ENCODE measurements at regions not wholly inside any gene's neighbourhood (a gene's known extent, or its start where the extent isn't known, plus 50 kb on each side); places are given as distances from the start of the nearest gene placed in this dataset.

GRCh38 chr4:58665649-58666048 is 1555.5 kb upstream of the IGFBP7 start:
- H3K27me3 Mint-ChIP-seq (ENCODE audit: insufficient read depth, unreplicated experiment) = no peaks in the 10 kb centered on the region
- no peak overlapping the region for H3K4me3 ChIP-seq (ENCODE audit: low read depth, low read length)
- H3K9me3 Mint-ChIP-seq (ENCODE audit: unreplicated experiment) = peaks cover 7% of the 10 kb centered on the region
- H3K36me3 Mint-ChIP-seq (ENCODE audit: insufficient read depth, unreplicated experiment) = no peaks in the 10 kb centered on the region
- intact Hi-C loops (cut with micrococcal nuclease; ENCODE audit: unreplicated experiment) = no loop called here
- no peak overlapping the region for H3K27ac Mint-ChIP-seq (ENCODE audit: unreplicated experiment)
- BruUV-seq (replicated peaks) = no TSS peak
- ChIA-PET POLR2A (no interaction called here), CTCF (no interaction called here)
- H3K36me3 ChIP-seq (ENCODE audit: control insufficient read depth, insufficient read depth, low read length) = no peaks in the 10 kb centered on the region
- DNase-seq = no peak
- H3K4me1 Mint-ChIP-seq (ENCODE audit: low read depth, unreplicated experiment) = no peaks in the 10 kb centered on the region
- no peak overlapping the region for H3K4me3 Mint-ChIP-seq (ENCODE audit: unreplicated experiment)
- H3K4me1 ChIP-seq = no peaks in the 10 kb centered on the region
- H3K27me3 ChIP-seq (replicated peaks; ENCODE audit: control insufficient read depth, insufficient read depth, low read length) = no peaks in the 10 kb centered on the region
- TF ChIP-seq, protein P1, sequence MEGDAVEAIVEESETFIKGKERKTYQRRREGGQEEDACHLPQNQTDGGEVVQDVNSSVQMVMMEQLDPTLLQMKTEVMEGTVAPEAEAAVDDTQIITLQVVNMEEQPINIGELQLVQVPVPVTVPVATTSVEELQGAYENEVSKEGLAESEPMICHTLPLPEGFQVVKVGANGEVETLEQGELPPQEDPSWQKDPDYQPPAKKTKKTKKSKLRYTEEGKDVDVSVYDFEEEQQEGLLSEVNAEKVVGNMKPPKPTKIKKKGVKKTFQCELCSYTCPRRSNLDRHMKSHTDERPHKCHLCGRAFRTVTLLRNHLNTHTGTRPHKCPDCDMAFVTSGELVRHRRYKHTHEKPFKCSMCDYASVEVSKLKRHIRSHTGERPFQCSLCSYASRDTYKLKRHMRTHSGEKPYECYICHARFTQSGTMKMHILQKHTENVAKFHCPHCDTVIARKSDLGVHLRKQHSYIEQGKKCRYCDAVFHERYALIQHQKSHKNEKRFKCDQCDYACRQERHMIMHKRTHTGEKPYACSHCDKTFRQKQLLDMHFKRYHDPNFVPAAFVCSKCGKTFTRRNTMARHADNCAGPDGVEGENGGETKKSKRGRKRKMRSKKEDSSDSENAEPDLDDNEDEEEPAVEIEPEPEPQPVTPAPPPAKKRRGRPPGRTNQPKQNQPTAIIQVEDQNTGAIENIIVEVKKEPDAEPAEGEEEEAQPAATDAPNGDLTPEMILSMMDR (IDR thresholded peaks at IDR 0.05; ENCODE audit: insufficient read depth in 1 of 2, low read depth in 1 of 2, low read length in 1 of 2, severe bottlenecking in 1 of 2, unreplicated experiment in 1 of 2) = no peak
- H3K9me3 ChIP-seq = no peaks in the 10 kb centered on the region

- Mint-ChIP-seq H3K27ac (ENCODE audit: unreplicated experiment) (no peak overlapping the region), H3K36me3 (ENCODE audit: insufficient read depth, unreplicated experiment) (no peaks in the 10 kb centered on the region), H3K27me3 (ENCODE audit: insufficient read depth, unreplicated experiment) (no peaks in the 10 kb centered on the region), H3K4me1 (ENCODE audit: low read depth, unreplicated experiment) (no peaks in the 10 kb centered on the region), H3K9me3 (ENCODE audit: unreplicated experiment) (peaks cover 7% of the 10 kb centered on the region), H3K4me3 (ENCODE audit: unreplicated experiment) (no peak overlapping the region)
- BruUV-seq (replicated peaks) = no TSS peak
- Histone ChIP-seq H3K36me3 (ENCODE audit: control insufficient read depth, insufficient read depth, low read length) (no peaks in the 10 kb centered on the region), H3K9me3 (no peaks in the 10 kb centered on the region), H3K27me3 (replicated peaks; ENCODE audit: control insufficient read depth, insufficient read depth, low read length) (no peaks in the 10 kb centered on the region), H3K4me1 (no peaks in the 10 kb centered on the region), H3K4me3 (ENCODE audit: low read depth, low read length) (no peak overlapping the region)
- DNase-seq = no peak
- TF ChIP-seq, protein P1 (IDR thresholded peaks at IDR 0.05; ENCODE audit: insufficient read depth in 1 of 2, low read depth in 1 of 2, low read length in 1 of 2, severe bottlenecking in 1 of 2, unreplicated experiment in 1 of 2) = no peak
- ChIA-PET CTCF (no interaction called here), POLR2A (no interaction called here)
- intact Hi-C loops (cut with micrococcal nuclease; ENCODE audit: unreplicated experiment) = no loop called here
Measured at GRCh38 chr4:58658701-58659100, 1548.5 kb upstream of the IGFBP7 start.

GRCh38 chr4:58653251-58653650 is 1543.1 kb upstream of the IGFBP7 start:
- H3K4me1 ChIP-seq = no peaks in the 10 kb centered on the region
- peaks cover 10% of the 10 kb centered on the region for H3K9me3 Mint-ChIP-seq (ENCODE audit: unreplicated experiment)

More at GRCh38 chr4:58653251-58653650, 1543.1 kb upstream of the IGFBP7 start:
- no peaks in the 10 kb centered on the region for H3K27me3 Mint-ChIP-seq (ENCODE audit: insufficient read depth, unreplicated experiment)
- CTCF ChIA-PET = no interaction called here
- intact Hi-C loops (cut with micrococcal nuclease; ENCODE audit: unreplicated experiment) = no loop called here
- no peaks in the 10 kb centered on the region for H3K36me3 Mint-ChIP-seq (ENCODE audit: insufficient read depth, unreplicated experiment)
- POLR2A ChIA-PET = no interaction called here
- TF ChIP-seq, protein P1 (IDR thresholded peaks at IDR 0.05; ENCODE audit: insufficient read depth in 1 of 2, low read depth in 1 of 2, low read length in 1 of 2, severe bottlenecking in 1 of 2, unreplicated experiment in 1 of 2) = no peak
- no peak overlapping the region for H3K27ac Mint-ChIP-seq (ENCODE audit: unreplicated experiment)
- H3K4me3 Mint-ChIP-seq (ENCODE audit: unreplicated experiment) = no peak overlapping the region
- 0 out of 2 replicates have a peak, but pooled peaks cover 2% of the 10 kb centered on the region for H3K9me3 ChIP-seq
- no TSS peak for BruUV-seq (replicated peaks)
- H3K4me1 Mint-ChIP-seq (ENCODE audit: low read depth, unreplicated experiment) = no peaks in the 10 kb centered on the region
- no peak overlapping the region for H3K4me3 ChIP-seq (ENCODE audit: low read depth, low read length)
- DNase-seq = no peak
- H3K36me3 ChIP-seq (ENCODE audit: control insufficient read depth, insufficient read depth, low read length) = no peaks in the 10 kb centered on the region
- no peaks in the 10 kb centered on the region for H3K27me3 ChIP-seq (replicated peaks; ENCODE audit: control insufficient read depth, insufficient read depth, low read length)

All from Caco-2 (cell line).